GM18511 (cell line): ENCODE measurements at regions not wholly inside any gene's neighbourhood (a gene's known extent, or its start where the extent isn't known, plus 50 kb on each side); places are given as distances from the start of the nearest gene placed in this dataset.
"Not testable (repeated sequence)": the region's sequence is repeated elsewhere in the genome, so short reads cannot be mapped to it uniquely, and the experiment has no call there.

Experiments used
- ATAC-seq: cut with Tn5 transposase; IDR thresholded peaks from one replicate; pipeline ENCODE4 v1.9.1; 2021; ENCODE audit warnings: mild to moderate bottlenecking, moderate library complexity; ENCODE audit not compliant: unreplicated experiment

GRCh38 chr20:19834287-19834686 lies 76.2 kb downstream of the RIN2 start:
- no peak for ATAC-seq

GRCh38 chr20:19834783-19835182 lies 76.7 kb downstream of the RIN2 start:
- ATAC-seq: no peak

- ATAC-seq: no peak
Observed at GRCh38 chr20:19835533-19836222, 77.6 kb downstream of the RIN2 start.

GRCh38 chr20:19838468-19838867 lies 80.4 kb downstream of the RIN2 start:
- ATAC-seq: no peak

- no peak for ATAC-seq
Observed at GRCh38 chr20:19839053-19839452, 81.0 kb downstream of the RIN2 start.

GRCh38 chr20:19840111-19840710 lies 82.2 kb downstream of the RIN2 start:
- ATAC-seq: no peak

GRCh38 chr20:19841740-19842139 lies 83.7 kb downstream of the RIN2 start:
- ATAC-seq: no peak

- ATAC-seq: not testable (repeated sequence)
Observed at GRCh38 chr20:19844850-19845249, 86.8 kb downstream of the RIN2 start.

GRCh38 chr20:19847383-19847782 lies 89.3 kb downstream of the RIN2 start:
- ATAC-seq: no peak

- no peak for ATAC-seq
Observed at GRCh38 chr20:19849341-19850197, 91.5 kb downstream of the RIN2 start.

- no peak for ATAC-seq
Observed at GRCh38 chr20:19850198-19850533, 92.1 kb downstream of the RIN2 start.

GRCh38 chr20:19851861-19852260 lies 93.8 kb downstream of the RIN2 start:
- ATAC-seq: no peak

- no peak for ATAC-seq
Observed at GRCh38 chr20:19855416-19855815, 97.4 kb downstream of the RIN2 start.

GRCh38 chr20:19858466-19859371 lies 100.7 kb downstream of the RIN2 start:
- no peak for ATAC-seq

- ATAC-seq: no peak
Observed at GRCh38 chr20:19859444-19859843, 101.4 kb downstream of the RIN2 start.

- ATAC-seq: no peak
Observed at GRCh38 chr20:19860737-19861136, 102.7 kb downstream of the RIN2 start.

- ATAC-seq: no peak
Observed at GRCh38 chr20:19861147-19861759, 103.2 kb downstream of the RIN2 start.

GRCh38 chr20:19864130-19864529 lies 106.1 kb downstream of the RIN2 start:
- ATAC-seq: no peak

GRCh38 chr20:19866070-19866469 lies 108.0 kb downstream of the RIN2 start:
- ATAC-seq: no peak

- no peak for ATAC-seq
Observed at GRCh38 chr20:19867074-19867473, 109.0 kb downstream of the RIN2 start.
